ENCODE measurements at regions not wholly inside any gene's neighbourhood (a gene's known extent, or its start where the extent isn't known, plus 50 kb on each side); places are given as distances from the start of the nearest gene placed in this dataset.

DNA sequence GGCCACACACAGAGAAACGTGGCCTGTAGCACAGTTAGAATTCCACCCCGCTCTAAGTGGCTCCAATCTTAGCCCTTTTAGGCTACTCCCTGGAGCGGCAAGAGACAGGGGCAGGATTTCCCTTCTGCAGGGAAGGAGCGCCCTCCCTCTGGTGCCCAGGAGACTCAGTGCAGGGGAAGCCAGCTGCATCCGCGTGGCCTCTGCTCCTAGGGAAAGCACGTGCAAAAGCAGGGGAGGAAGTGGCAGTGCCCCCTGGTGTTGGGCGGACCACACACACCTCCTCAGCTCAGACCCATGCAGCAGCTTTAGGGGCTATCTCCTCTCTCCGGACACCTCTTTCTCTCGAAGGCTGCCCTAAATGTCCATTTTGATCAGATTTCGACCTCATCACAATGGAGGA lies 50.0 kb downstream of the SPRING1 start:
- TF ChIP-seq, protein P1, sequence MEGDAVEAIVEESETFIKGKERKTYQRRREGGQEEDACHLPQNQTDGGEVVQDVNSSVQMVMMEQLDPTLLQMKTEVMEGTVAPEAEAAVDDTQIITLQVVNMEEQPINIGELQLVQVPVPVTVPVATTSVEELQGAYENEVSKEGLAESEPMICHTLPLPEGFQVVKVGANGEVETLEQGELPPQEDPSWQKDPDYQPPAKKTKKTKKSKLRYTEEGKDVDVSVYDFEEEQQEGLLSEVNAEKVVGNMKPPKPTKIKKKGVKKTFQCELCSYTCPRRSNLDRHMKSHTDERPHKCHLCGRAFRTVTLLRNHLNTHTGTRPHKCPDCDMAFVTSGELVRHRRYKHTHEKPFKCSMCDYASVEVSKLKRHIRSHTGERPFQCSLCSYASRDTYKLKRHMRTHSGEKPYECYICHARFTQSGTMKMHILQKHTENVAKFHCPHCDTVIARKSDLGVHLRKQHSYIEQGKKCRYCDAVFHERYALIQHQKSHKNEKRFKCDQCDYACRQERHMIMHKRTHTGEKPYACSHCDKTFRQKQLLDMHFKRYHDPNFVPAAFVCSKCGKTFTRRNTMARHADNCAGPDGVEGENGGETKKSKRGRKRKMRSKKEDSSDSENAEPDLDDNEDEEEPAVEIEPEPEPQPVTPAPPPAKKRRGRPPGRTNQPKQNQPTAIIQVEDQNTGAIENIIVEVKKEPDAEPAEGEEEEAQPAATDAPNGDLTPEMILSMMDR (IDR thresholded peaks at IDR 0.05; ENCODE audit: insufficient read depth, low read depth, low read length): peak; percentile 45
- H3K4me3 ChIP-seq (ENCODE audit: low read depth, low read length): no peak overlapping the region
- DNase-seq (ENCODE audit: low read depth): no peak

DNA sequence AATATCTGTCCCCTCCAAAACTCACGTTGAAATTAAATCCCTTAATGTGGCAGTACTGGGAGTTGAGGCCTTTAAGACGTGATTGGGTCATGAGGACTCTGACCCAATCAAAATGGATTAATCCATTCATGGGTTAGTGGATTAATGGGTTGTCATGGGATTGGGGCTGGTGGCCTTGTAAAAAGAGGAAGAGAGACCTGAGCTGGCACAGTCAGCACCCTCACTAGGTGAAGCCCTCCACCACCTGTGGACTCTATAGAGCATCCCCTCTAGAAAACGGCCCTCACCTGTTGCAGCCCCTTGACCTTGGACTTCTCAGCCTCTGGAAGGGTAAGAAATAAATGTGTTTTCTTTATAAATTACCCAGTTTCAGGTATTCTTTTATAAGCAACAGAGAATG lies 53.0 kb downstream of the SPRING1 start:
- no peak overlapping the region for H3K4me3 ChIP-seq (ENCODE audit: low read depth, low read length)
- TF ChIP-seq, protein P1 (IDR thresholded peaks at IDR 0.05; ENCODE audit: insufficient read depth, low read depth, low read length): no peak
- no peak for DNase-seq (ENCODE audit: low read depth)

DNA sequence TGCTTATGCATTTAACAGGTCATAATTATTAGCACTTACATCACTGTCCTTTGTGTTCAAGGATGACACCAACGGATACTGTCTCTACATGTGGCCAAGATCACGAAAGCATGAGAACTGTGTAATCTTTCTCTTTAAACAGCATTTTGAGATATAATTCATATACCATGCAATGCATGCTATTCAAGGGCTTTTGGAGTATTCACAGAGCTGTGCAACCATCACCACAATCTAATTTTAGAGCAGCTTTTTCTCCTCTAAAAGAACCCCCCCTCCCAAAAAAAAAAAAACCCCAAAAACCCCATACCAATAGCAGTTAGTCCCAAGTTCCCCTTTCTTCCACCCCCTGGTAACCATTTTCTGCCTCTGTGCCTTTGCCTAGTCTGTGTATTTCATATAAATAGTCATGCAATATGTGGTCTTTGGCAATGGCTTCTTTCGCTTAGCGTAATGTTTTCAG lies 60.6 kb downstream of the SPRING1 start:
- no peak overlapping the region for H3K4me3 ChIP-seq (ENCODE audit: low read depth, low read length)
- DNase-seq (ENCODE audit: low read depth): no peak
- TF ChIP-seq, protein P1 (IDR thresholded peaks at IDR 0.05; ENCODE audit: insufficient read depth, low read depth, low read length): no peak

DNA sequence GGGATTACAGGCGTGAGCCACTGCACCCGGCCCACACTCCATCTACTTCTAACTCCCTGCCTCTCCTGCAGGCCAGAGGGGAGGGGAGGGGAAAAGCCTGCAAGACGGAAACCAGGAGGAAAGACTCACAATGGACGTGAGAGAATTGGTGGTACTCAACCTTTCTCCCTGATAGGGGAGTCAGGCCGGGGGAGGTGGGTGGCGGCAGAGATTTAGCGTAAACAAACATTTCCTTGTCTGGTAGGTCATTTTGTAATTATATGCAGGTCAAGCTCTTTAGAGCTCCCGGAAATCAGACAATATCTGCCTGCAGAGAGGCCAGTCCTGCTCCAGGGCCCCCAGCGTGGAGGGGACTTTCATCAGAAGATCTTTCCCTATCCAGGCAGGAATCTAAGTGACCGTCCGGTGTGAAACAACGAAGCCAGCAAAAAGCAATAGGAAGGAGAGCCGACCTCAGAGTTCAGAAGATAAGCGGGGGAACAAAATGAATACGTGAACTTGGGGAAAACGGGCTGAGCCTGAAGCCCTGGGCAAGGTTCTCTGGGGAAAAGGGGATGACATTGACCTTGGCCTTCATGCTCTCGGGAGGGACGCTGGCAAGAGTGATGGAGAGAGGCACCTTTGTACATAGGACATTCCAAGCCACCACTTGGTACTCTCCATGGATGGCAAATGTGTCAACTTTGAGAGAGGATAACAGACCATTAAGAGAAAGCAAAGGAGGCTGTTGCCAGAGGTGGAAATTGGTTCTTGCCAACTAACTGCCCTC lies 62.3 kb downstream of the SPRING1 start:
- TF ChIP-seq, protein P1 (IDR thresholded peaks at IDR 0.05; ENCODE audit: insufficient read depth, low read depth, low read length): no peak
- H3K4me3 ChIP-seq (ENCODE audit: low read depth, low read length): no peak overlapping the region
- no peak for DNase-seq (ENCODE audit: low read depth)

DNA sequence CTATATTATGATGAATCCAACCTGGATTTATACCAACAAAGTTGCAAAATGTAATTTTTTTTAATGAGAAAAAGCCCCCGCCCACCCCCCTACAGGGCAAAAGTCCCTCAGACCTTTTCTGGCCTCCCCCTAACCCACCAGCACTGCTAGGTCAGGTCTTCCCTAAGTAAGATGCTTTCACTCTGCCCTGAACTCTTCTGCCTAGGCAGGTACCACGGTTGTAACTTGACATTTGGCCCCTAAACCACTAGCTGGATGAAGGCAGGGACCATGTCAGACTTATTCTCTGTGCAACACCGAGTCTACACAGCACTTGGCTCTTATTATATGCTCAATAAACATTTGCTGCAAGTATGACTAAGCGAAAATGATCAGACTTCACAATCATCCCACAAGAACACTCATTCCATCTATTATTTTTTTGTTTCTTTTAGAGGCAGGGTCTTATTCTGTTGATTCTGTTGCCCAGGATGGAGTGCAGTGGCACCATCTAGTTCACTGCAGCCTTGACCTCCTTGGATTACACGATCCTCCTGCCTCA lies 63.2 kb downstream of the SPRING1 start:
- DNase-seq (ENCODE audit: low read depth): no peak
- TF ChIP-seq, protein P1 (IDR thresholded peaks at IDR 0.05; ENCODE audit: insufficient read depth, low read depth, low read length): no peak
- H3K4me3 ChIP-seq (ENCODE audit: low read depth, low read length): no peak overlapping the region

DNA sequence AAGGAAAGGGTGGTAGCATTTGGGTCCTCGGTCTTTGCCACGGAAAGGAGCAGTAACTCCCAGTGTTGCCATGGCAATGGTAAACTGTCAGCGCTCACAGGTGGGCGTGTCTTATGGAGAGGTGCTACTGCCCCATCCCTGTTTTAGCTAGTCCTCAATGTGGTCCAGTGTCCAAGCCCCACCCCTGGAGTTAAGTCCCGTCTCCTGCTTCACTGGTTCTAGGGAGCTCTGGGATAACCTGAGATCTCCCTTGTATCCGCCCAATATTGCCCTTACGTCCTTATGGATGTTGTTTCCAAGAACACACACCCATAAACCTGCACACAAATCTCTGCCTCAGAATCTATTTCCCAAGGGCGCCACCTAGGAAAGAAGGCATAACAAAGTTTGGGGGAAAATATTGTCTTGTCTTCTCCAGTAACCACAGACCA lies 64.2 kb downstream of the SPRING1 start:
- no peak for DNase-seq (ENCODE audit: low read depth)
- TF ChIP-seq, protein P1 (IDR thresholded peaks at IDR 0.05; ENCODE audit: insufficient read depth, low read depth, low read length): peak; percentile 27
- H3K4me3 ChIP-seq (ENCODE audit: low read depth, low read length): no peak overlapping the region
